ENCODE measurements at regions not wholly inside any gene's neighbourhood (a gene's known extent, or its start where the extent isn't known, plus 50 kb on each side); places are given as distances from the start of the nearest gene placed in this dataset.

DNA sequence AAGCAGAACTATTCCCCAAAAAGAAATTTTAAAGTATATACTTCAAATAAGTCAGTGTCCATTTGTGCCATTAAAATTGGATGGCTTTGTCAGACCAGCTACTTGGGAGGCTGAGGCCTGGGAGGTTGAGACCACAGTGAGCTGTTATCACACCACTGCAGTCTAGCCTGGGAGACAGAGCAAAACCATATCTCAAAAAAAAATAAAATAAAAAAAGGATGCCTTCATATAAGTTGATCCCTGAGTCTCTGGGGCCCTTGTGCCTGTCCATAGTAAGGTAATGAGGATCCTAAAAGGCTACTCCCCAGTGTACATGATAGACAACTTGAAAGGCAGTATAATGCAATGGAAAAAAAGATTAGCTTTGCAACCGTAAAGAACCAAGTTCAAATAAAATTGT lies 81.2 kb upstream of the BARHL2 start:
- Histone ChIP-seq H3F3A (ENCODE audit: insufficient read depth, low read length, poor library complexity, severe bottlenecking) (no peaks in the 10 kb centered on the region), H3K4me2 (ENCODE audit: low read length) (no peak overlapping the region), H3K27ac (ENCODE audit: low read length) (no peak overlapping the region), H3K9ac (ENCODE audit: low read length) (no peak overlapping the region), H2AFZ (ENCODE audit: low read depth, low read length) (no peak overlapping the region), H4K20me1 (ENCODE audit: insufficient read depth) (no peaks in the 10 kb centered on the region), H3K9me2 (ENCODE audit: insufficient read depth, low read length) (no peaks in the 10 kb centered on the region), H3K27me3 (ENCODE audit: insufficient read depth, low read depth, low read length) (no peaks in the 10 kb centered on the region), H3K36me3 (ENCODE audit: insufficient read depth, low read length) (no peaks in the 10 kb centered on the region), H3K79me2 (replicated peaks; ENCODE audit: insufficient read depth, low read length) (no peaks in the 10 kb centered on the region), H3K9me3 (ENCODE audit: low read length) (no peaks in the 10 kb centered on the region), H3K4me3 (ENCODE audit: low read length) (no peak overlapping the region)
- TF ChIP-seq MXI1 (conservative IDR thresholded peaks at IDR 0.05; ENCODE audit: poor library complexity, severe bottlenecking) (no peak), RAD21 (conservative IDR thresholded peaks at IDR 0.05) (no peak), EZH2 (IDR thresholded peaks at IDR 0.05; ENCODE audit: borderline replicate concordance, insufficient read depth, low read length, poor library complexity, severe bottlenecking) (no peak), EP300 (conservative IDR thresholded peaks at IDR 0.05; ENCODE audit: poor library complexity, severe bottlenecking) (no peak), TAF1 (IDR thresholded peaks at IDR 0.05; ENCODE audit: low read depth) (no peak), CTCF (IDR thresholded peaks at IDR 0.05; ENCODE audit: poor library complexity, severe bottlenecking) (no peak), POLR2AphosphoS5 (IDR thresholded peaks at IDR 0.05) (no peak), REST (IDR thresholded peaks at IDR 0.05; ENCODE audit: borderline replicate concordance) (no peak), SMC3 (conservative IDR thresholded peaks at IDR 0.05; ENCODE audit: poor library complexity) (no peak)

DNA sequence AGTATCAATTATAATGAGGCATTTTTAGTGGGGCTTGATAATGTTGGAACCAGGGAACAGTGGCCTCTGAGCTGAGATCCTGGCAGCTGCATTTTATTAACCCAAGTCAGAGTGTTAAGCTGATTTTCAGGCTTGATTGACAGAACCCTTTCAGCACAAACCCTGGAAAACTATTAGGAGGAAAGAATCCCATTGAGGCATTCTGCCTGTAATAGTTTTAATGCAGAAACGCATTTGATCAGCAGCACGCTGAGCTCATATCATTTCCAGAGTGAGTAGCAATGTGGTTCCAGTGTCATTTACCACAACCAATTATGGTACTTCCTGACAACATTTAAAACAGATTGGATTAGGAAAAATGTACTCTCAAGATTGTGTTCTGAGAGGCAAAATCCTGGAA lies 78.3 kb upstream of the BARHL2 start:
- no peaks in the 10 kb centered on the region for H3K9me2 ChIP-seq (ENCODE audit: insufficient read depth, low read length)
- H2AFZ ChIP-seq (ENCODE audit: low read depth, low read length): no peak overlapping the region
- H3K27ac ChIP-seq (ENCODE audit: low read length): peak overlapping the region; percentile 11
- no peaks in the 10 kb centered on the region for H3K9me3 ChIP-seq (ENCODE audit: low read length)
- peak overlapping the region; percentile 19 for H3K4me3 ChIP-seq (ENCODE audit: low read length)
- peak overlapping the region; percentile 38 for H3K4me2 ChIP-seq (ENCODE audit: low read length)
- H3K27me3 ChIP-seq (ENCODE audit: insufficient read depth, low read depth, low read length): no peaks in the 10 kb centered on the region
- TF ChIP-seq POLR2AphosphoS5 (IDR thresholded peaks at IDR 0.05) (peak; percentile 34), MXI1 (conservative IDR thresholded peaks at IDR 0.05; ENCODE audit: poor library complexity, severe bottlenecking) (no peak), EZH2 (IDR thresholded peaks at IDR 0.05; ENCODE audit: borderline replicate concordance, insufficient read depth, low read length, poor library complexity, severe bottlenecking) (no peak), TAF1 (IDR thresholded peaks at IDR 0.05; ENCODE audit: low read depth) (no peak), REST (IDR thresholded peaks at IDR 0.05; ENCODE audit: borderline replicate concordance) (peak; percentile 91)
- no peaks in the 10 kb centered on the region for H3F3A ChIP-seq (ENCODE audit: insufficient read depth, low read length, poor library complexity, severe bottlenecking)
- no peaks in the 10 kb centered on the region for H3K79me2 ChIP-seq (replicated peaks; ENCODE audit: insufficient read depth, low read length)
- no peak overlapping the region for H3K9ac ChIP-seq (ENCODE audit: low read length)
- no peaks in the 10 kb centered on the region for H3K36me3 ChIP-seq (ENCODE audit: insufficient read depth, low read length)
- no peaks in the 10 kb centered on the region for H4K20me1 ChIP-seq (ENCODE audit: insufficient read depth)

All from neural cell (in vitro differentiated cells).